Astrocyte (in vitro differentiated cells and primary cell): ENCODE measurements at regions not wholly inside any gene's neighbourhood (a gene's known extent, or its start where the extent isn't known, plus 50 kb on each side); places are given as distances from the start of the nearest gene placed in this dataset.

Source experiments
- DNase-seq: peaks from one replicate; pipeline ENCODE4 v3.0.0-alpha.2; 2010; ENCODE audit warnings: low read depth
- FAIRE-seq: peaks from 2 replicates; lab custom pipeline; 2011; peaks lifted over from hg19 to GRCh38; lab: Jason Lieb, UNC
- H2AFZ ChIP-seq: 2 replicates; pipeline ENCODE4 v1.6.0; 2012; ENCODE audit warnings: low read depth, low read length, inconsistent platforms
- H3K27ac ChIP-seq: 2 replicates; pipeline ENCODE4 v1.5.1; 2011; ENCODE audit warnings: low read depth, low read length, inconsistent platforms
- H3K27me3 ChIP-seq: 2 replicates; pipeline ENCODE4 v1.6.0; 2011; ENCODE audit warnings: low read length, inconsistent platforms; ENCODE audit not compliant: insufficient read depth
- H3K36me3 ChIP-seq: 2 replicates; pipeline ENCODE4 v1.5.1; 2011; ENCODE audit warnings: low read length, inconsistent platforms; ENCODE audit not compliant: insufficient read depth
- H3K4me1 ChIP-seq: 2 replicates; pipeline ENCODE4 v1.5.1; 2011; ENCODE audit warnings: low read length, inconsistent platforms; ENCODE audit not compliant: insufficient read depth
- H3K4me2 ChIP-seq: 2 replicates; pipeline ENCODE4 v1.6.0; 2012; ENCODE audit warnings: low read length, inconsistent platforms
- H3K4me3 ChIP-seq: 2 replicates; pipeline ENCODE4 v1.5.1; 2011; ENCODE audit warnings: low read depth, mild to moderate bottlenecking, low read length, inconsistent platforms; ENCODE audit not compliant: insufficient read depth
- H3K79me2 ChIP-seq: 2 replicates; pipeline ENCODE4 v1.6.0; 2012; ENCODE audit warnings: mild to moderate bottlenecking, low read length, inconsistent platforms; ENCODE audit not compliant: insufficient read depth
- H3K9ac ChIP-seq: 2 replicates; pipeline ENCODE4 v1.6.0; 2012; ENCODE audit warnings: mild to moderate bottlenecking, low read length, inconsistent platforms
- H3K9me3 ChIP-seq: 2 replicates; pipeline ENCODE4 v1.5.1; 2012; ENCODE audit warnings: low read depth, mild to moderate bottlenecking, low read length, inconsistent platforms; ENCODE audit not compliant: insufficient read depth
- H4K20me1 ChIP-seq: 2 replicates; pipeline ENCODE4 v1.6.0; 2012; ENCODE audit warnings: low read length, inconsistent platforms; ENCODE audit not compliant: insufficient read depth
- H3K27ac Mint-ChIP-seq: one replicate; pipeline ENCODE4 v1.8.0; 2021; ENCODE audit warnings: mild to moderate bottlenecking, mixed read lengths; ENCODE audit not compliant: unreplicated experiment
- H3K27me3 Mint-ChIP-seq: one replicate; pipeline ENCODE4 v1.8.0; 2021; ENCODE audit warnings: low read depth, mixed read lengths; ENCODE audit not compliant: unreplicated experiment
- H3K36me3 Mint-ChIP-seq: one replicate; pipeline ENCODE4 v1.8.0; 2021; ENCODE audit warnings: low read depth, mixed read lengths; ENCODE audit not compliant: unreplicated experiment
- H3K4me1 Mint-ChIP-seq: one replicate; pipeline ENCODE4 v1.8.0; 2021; ENCODE audit warnings: low read depth, mixed read lengths; ENCODE audit not compliant: unreplicated experiment
- H3K4me3 Mint-ChIP-seq: one replicate; pipeline ENCODE4 v1.8.0; 2021; ENCODE audit warnings: mild to moderate bottlenecking, moderate library complexity, mixed read lengths; ENCODE audit not compliant: unreplicated experiment
- H3K9me3 Mint-ChIP-seq: one replicate; pipeline ENCODE4 v1.8.0; 2021; ENCODE audit warnings: mild to moderate bottlenecking, mixed read lengths; ENCODE audit not compliant: unreplicated experiment
- CTCF ChIP-seq: IDR thresholded peaks from 2 replicates; pipeline ENCODE4 v1.5.1; 2011; ENCODE audit warnings: low read depth, mild to moderate bottlenecking, inconsistent platforms, low read length, moderate library complexity; ENCODE audit not compliant: insufficient read depth
- EZH2 ChIP-seq: IDR thresholded peaks from 2 replicates; pipeline ENCODE4 v1.6.1; 2012; ENCODE audit warnings: mild to moderate bottlenecking, low read length, inconsistent platforms; ENCODE audit not compliant: insufficient read depth

- Histone ChIP-seq H4K20me1 (no peaks in the 10 kb centered on the region), H3K36me3 (no peaks in the 10 kb centered on the region), H3K4me1 (no peaks in the 10 kb centered on the region), H2AFZ (no peak overlapping the region), H3K27me3 (no peaks in the 10 kb centered on the region), H3K4me2 (no peak overlapping the region), H3K79me2 (no peaks in the 10 kb centered on the region), H3K27ac (no peak overlapping the region), H3K9me3 (peaks cover 13% of the 10 kb centered on the region), H3K9ac (no peak overlapping the region), H3K4me3 (no peak overlapping the region)
- FAIRE-seq (no peak), DNase-seq (no peak)
- Mint-ChIP-seq H3K27ac (no peak overlapping the region), H3K27me3 (no peaks in the 10 kb centered on the region), H3K9me3 (peaks cover 1% of the 10 kb centered on the region), H3K4me3 (no peak overlapping the region), H3K36me3 (no peaks in the 10 kb centered on the region), H3K4me1 (no peaks in the 10 kb centered on the region)
- TF ChIP-seq EZH2 = no peak
- no peak for TF ChIP-seq CTCF
These were observed 279.2 kb downstream of the GALR1 start for GRCh38 chr18:77528872-77529271.

GRCh38 chr18:77529492-77530176, 280.0 kb downstream of the GALR1 start:
- Histone ChIP-seq H3K9me3 (peaks cover 13% of the 10 kb centered on the region), H4K20me1 (no peaks in the 10 kb centered on the region), H3K4me2 (no peak overlapping the region), H3K27ac (no peak overlapping the region), H3K9ac (no peak overlapping the region), H3K4me1 (no peaks in the 10 kb centered on the region), H3K27me3 (no peaks in the 10 kb centered on the region), H3K79me2 (no peaks in the 10 kb centered on the region), H3K36me3 (no peaks in the 10 kb centered on the region), H3K4me3 (no peak overlapping the region), H2AFZ (no peak overlapping the region)
- peaks cover 4% of the 10 kb centered on the region for H3K9me3 Mint-ChIP-seq
- no peaks in the 10 kb centered on the region for H3K4me1 Mint-ChIP-seq
- no peak for TF ChIP-seq EZH2
- no peak for TF ChIP-seq CTCF
- no peaks in the 10 kb centered on the region for H3K36me3 Mint-ChIP-seq
- no peaks in the 10 kb centered on the region for H3K27me3 Mint-ChIP-seq
- no peak overlapping the region for H3K27ac Mint-ChIP-seq
- DNase-seq = no peak
- no peak for FAIRE-seq
- H3K4me3 Mint-ChIP-seq = no peak overlapping the region

GRCh38 chr18:77530732-77531131, 281.1 kb downstream of the GALR1 start:
- H3K27ac Mint-ChIP-seq = no peak overlapping the region
- H3K9ac ChIP-seq = no peak overlapping the region
- H3K4me3 ChIP-seq = no peak overlapping the region
- FAIRE-seq = no peak
- H3K4me3 Mint-ChIP-seq = no peak overlapping the region
- H3K4me1 ChIP-seq = no peaks in the 10 kb centered on the region
- H3K36me3 ChIP-seq = no peaks in the 10 kb centered on the region
- no peak for TF ChIP-seq CTCF
- H3K4me2 ChIP-seq = no peak overlapping the region
- no peak for DNase-seq
- H3K4me1 Mint-ChIP-seq = no peaks in the 10 kb centered on the region
- H3K27me3 ChIP-seq = no peaks in the 10 kb centered on the region
- H4K20me1 ChIP-seq = no peaks in the 10 kb centered on the region
- H3K79me2 ChIP-seq = no peaks in the 10 kb centered on the region
- no peak overlapping the region for H2AFZ ChIP-seq
- no peaks in the 10 kb centered on the region for H3K27me3 Mint-ChIP-seq
- peaks cover 5% of the 10 kb centered on the region for H3K9me3 Mint-ChIP-seq
- peaks cover 13% of the 10 kb centered on the region for H3K9me3 ChIP-seq
- H3K36me3 Mint-ChIP-seq = no peaks in the 10 kb centered on the region
- H3K27ac ChIP-seq = no peak overlapping the region
